ENCODE measurements at regions not wholly inside any gene's neighbourhood (a gene's known extent, or its start where the extent isn't known, plus 50 kb on each side); places are given as distances from the start of the nearest gene placed in this dataset.

- TF ChIP-seq, protein P1, sequence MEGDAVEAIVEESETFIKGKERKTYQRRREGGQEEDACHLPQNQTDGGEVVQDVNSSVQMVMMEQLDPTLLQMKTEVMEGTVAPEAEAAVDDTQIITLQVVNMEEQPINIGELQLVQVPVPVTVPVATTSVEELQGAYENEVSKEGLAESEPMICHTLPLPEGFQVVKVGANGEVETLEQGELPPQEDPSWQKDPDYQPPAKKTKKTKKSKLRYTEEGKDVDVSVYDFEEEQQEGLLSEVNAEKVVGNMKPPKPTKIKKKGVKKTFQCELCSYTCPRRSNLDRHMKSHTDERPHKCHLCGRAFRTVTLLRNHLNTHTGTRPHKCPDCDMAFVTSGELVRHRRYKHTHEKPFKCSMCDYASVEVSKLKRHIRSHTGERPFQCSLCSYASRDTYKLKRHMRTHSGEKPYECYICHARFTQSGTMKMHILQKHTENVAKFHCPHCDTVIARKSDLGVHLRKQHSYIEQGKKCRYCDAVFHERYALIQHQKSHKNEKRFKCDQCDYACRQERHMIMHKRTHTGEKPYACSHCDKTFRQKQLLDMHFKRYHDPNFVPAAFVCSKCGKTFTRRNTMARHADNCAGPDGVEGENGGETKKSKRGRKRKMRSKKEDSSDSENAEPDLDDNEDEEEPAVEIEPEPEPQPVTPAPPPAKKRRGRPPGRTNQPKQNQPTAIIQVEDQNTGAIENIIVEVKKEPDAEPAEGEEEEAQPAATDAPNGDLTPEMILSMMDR (IDR thresholded peaks at IDR 0.05): no peak
- no peak for TF ChIP-seq EZH2 (IDR thresholded peaks at IDR 0.05; ENCODE audit: borderline replicate concordance, insufficient read depth, low read depth, low read length, poor library complexity, severe bottlenecking)
Measured at GRCh38 chr13:54424344-54424743, 1395.7 kb downstream of the OLFM4 start.

Measured in B cell (primary cell).